ENCODE measurements at regions not wholly inside any gene's neighbourhood (a gene's known extent, or its start where the extent isn't known, plus 50 kb on each side); places are given as distances from the start of the nearest gene placed in this dataset.

DNA sequence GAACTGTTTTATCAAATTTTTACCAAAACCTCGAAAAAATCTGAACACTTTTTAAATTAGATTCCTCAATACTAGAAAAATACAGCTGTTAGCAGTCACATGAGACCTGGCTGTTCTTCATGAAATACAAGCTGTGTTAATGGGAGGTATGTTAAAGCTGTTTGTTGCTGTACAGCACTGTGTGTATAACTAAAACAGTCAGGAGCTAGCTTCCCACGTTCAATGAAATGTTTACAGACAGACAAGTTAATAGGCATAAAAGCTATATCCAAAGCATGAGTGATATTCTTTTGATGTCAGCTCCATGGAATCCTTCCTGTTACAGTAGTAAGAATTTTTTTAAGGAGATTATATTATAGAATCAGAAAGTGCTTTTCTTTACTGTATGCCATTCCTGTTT is 223.2 kb upstream of the FOXD3 start:
- no peak overlapping the region for H3K4me3 Mint-ChIP-seq
- no peaks in the 10 kb centered on the region for H4K20me1 ChIP-seq (ENCODE audit: control insufficient read depth, insufficient read depth, low read length, poor library complexity, severe bottlenecking)
- no CpG with 5 or more reads among the region's 2 CpGs for WGBS (ENCODE audit: insufficient coverage)
- no peaks in the 10 kb centered on the region for H3K9me3 ChIP-seq (ENCODE audit: control extremely low read depth in 1 of 3, control insufficient read depth in 2 of 3, insufficient read depth in 1 of 3, low read length in 2 of 3)
- no peak overlapping the region for H3K27ac Mint-ChIP-seq
- H3K27me3 Mint-ChIP-seq = peaks cover 20% of the 10 kb centered on the region
- ChIA-PET POLR2A (no interaction called here), CTCF (no interaction called here)
- H3K9me3 Mint-ChIP-seq (ENCODE audit: insufficient read depth) = no peaks in the 10 kb centered on the region
- no peaks in the 10 kb centered on the region for H3K4me1 ChIP-seq (ENCODE audit: control insufficient read depth in 2 of 2, insufficient read depth in 2 of 2, low read length in 2 of 2)
- DNase-seq (no peak), ATAC-seq (ENCODE audit: low read depth) (no peak)
- TF ChIP-seq EZH2 (IDR thresholded peaks at IDR 0.05; ENCODE audit: borderline replicate concordance, insufficient read depth, low read depth, low read length, poor library complexity, severe bottlenecking) = no peak
- TF ChIP-seq, protein P1, sequence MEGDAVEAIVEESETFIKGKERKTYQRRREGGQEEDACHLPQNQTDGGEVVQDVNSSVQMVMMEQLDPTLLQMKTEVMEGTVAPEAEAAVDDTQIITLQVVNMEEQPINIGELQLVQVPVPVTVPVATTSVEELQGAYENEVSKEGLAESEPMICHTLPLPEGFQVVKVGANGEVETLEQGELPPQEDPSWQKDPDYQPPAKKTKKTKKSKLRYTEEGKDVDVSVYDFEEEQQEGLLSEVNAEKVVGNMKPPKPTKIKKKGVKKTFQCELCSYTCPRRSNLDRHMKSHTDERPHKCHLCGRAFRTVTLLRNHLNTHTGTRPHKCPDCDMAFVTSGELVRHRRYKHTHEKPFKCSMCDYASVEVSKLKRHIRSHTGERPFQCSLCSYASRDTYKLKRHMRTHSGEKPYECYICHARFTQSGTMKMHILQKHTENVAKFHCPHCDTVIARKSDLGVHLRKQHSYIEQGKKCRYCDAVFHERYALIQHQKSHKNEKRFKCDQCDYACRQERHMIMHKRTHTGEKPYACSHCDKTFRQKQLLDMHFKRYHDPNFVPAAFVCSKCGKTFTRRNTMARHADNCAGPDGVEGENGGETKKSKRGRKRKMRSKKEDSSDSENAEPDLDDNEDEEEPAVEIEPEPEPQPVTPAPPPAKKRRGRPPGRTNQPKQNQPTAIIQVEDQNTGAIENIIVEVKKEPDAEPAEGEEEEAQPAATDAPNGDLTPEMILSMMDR (IDR thresholded peaks at IDR 0.05) = no peak
- H3K4me1 Mint-ChIP-seq = no peaks in the 10 kb centered on the region
- no peaks in the 10 kb centered on the region for H3K27me3 ChIP-seq (replicated peaks in 1 of 4; ENCODE audit: control extremely low read depth in 1 of 4, control insufficient read depth in 3 of 4, insufficient read depth in 4 of 4, low read length in 3 of 4)
- no peaks in the 10 kb centered on the region for H3K36me3 ChIP-seq (replicated peaks in 1 of 2; ENCODE audit: control extremely low read depth in 1 of 2, control insufficient read depth in 1 of 2, extremely low read depth in 1 of 2, insufficient read depth in 2 of 2, low read length in 1 of 2)
- no peak overlapping the region for H3K4me2 ChIP-seq (replicated peaks; ENCODE audit: low read depth, low read length, poor library complexity, severe bottlenecking)
- no peaks in the 10 kb centered on the region for H3K79me2 ChIP-seq (ENCODE audit: control insufficient read depth, insufficient read depth, low read length)
- no peak overlapping the region for H3K9ac ChIP-seq (ENCODE audit: low read length)
- no peak overlapping the region for H3K27ac ChIP-seq (ENCODE audit: low read length in 2 of 2)
- H3K4me3 ChIP-seq (ENCODE audit: control extremely low read depth in 1 of 5, extremely low read depth in 1 of 5, insufficient read depth in 1 of 5, low read depth in 2 of 5, low read length in 4 of 5) = no peak overlapping the region
- H2AFZ ChIP-seq (ENCODE audit: insufficient read depth, low read depth, low read length, poor library complexity, severe bottlenecking) = no peak overlapping the region
- intact Hi-C loops (cut with micrococcal nuclease) = no loop called here

DNA sequence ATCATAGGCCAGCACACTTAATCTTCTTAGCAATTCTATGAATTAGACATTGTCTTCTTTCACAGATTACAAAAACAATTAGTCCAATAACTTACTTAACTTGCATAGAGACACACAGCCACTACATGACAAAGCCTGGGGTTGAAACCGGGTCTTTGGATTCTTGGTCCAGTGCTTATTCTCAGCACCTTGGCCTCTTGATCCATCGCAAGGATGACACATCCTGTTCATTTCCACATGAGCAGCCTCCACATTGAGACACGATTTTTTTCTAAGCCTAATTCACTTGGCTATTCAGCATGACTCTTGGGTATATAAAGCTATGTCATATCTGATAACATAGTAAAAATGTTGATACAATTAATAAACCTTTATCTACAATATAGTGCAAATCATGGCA is 221.0 kb upstream of the FOXD3 start:
- H3K36me3 ChIP-seq (replicated peaks in 1 of 2; ENCODE audit: control extremely low read depth in 1 of 2, control insufficient read depth in 1 of 2, extremely low read depth in 1 of 2, insufficient read depth in 2 of 2, low read length in 1 of 2) = no peaks in the 10 kb centered on the region
- no peaks in the 10 kb centered on the region for H3K9me3 ChIP-seq (ENCODE audit: control extremely low read depth in 1 of 3, control insufficient read depth in 2 of 3, insufficient read depth in 1 of 3, low read length in 2 of 3)
- no peak overlapping the region for H3K9ac ChIP-seq (ENCODE audit: low read length)
- no peak for DNase-seq
- H3K4me2 ChIP-seq (replicated peaks; ENCODE audit: low read depth, low read length, poor library complexity, severe bottlenecking) = no peak overlapping the region
- H3K4me3 ChIP-seq (ENCODE audit: control extremely low read depth in 1 of 5, extremely low read depth in 1 of 5, insufficient read depth in 1 of 5, low read depth in 2 of 5, low read length in 4 of 5) = no peak overlapping the region
- H3K27me3 ChIP-seq (replicated peaks in 1 of 4; ENCODE audit: control extremely low read depth in 1 of 4, control insufficient read depth in 3 of 4, insufficient read depth in 4 of 4, low read length in 3 of 4) = no peaks in the 10 kb centered on the region
- ChIA-PET CTCF (no interaction called here), POLR2A (no interaction called here)
- WGBS (ENCODE audit: insufficient coverage) = 92% methylated on average over 2 of the region's 3 CpGs
- H3K4me1 ChIP-seq (ENCODE audit: control insufficient read depth in 2 of 2, insufficient read depth in 2 of 2, low read length in 2 of 2) = no peaks in the 10 kb centered on the region
- no peaks in the 10 kb centered on the region for H3K9me3 Mint-ChIP-seq (ENCODE audit: insufficient read depth)
- no peak overlapping the region for H3K4me3 Mint-ChIP-seq
- no peak for ATAC-seq (ENCODE audit: low read depth)
- no peak overlapping the region for H3K27ac ChIP-seq (ENCODE audit: low read length in 2 of 2)
- H2AFZ ChIP-seq (ENCODE audit: insufficient read depth, low read depth, low read length, poor library complexity, severe bottlenecking) = no peak overlapping the region
- H4K20me1 ChIP-seq (ENCODE audit: control insufficient read depth, insufficient read depth, low read length, poor library complexity, severe bottlenecking) = no peaks in the 10 kb centered on the region
- TF ChIP-seq EZH2 (IDR thresholded peaks at IDR 0.05; ENCODE audit: borderline replicate concordance, insufficient read depth, low read depth, low read length, poor library complexity, severe bottlenecking) = no peak
- TF ChIP-seq, protein P1 (IDR thresholded peaks at IDR 0.05) = no peak
- peaks cover 19% of the 10 kb centered on the region for H3K27me3 Mint-ChIP-seq
- no peak overlapping the region for H3K27ac Mint-ChIP-seq
- H3K4me1 Mint-ChIP-seq = no peaks in the 10 kb centered on the region
- intact Hi-C loops (cut with micrococcal nuclease) = no loop called here
- H3K79me2 ChIP-seq (ENCODE audit: control insufficient read depth, insufficient read depth, low read length) = no peaks in the 10 kb centered on the region

Measured in B cell (primary cell).